ENCODE measurements at regions not wholly inside any gene's neighbourhood (a gene's known extent, or its start where the extent isn't known, plus 50 kb on each side); places are given as distances from the start of the nearest gene placed in this dataset.

DNA sequence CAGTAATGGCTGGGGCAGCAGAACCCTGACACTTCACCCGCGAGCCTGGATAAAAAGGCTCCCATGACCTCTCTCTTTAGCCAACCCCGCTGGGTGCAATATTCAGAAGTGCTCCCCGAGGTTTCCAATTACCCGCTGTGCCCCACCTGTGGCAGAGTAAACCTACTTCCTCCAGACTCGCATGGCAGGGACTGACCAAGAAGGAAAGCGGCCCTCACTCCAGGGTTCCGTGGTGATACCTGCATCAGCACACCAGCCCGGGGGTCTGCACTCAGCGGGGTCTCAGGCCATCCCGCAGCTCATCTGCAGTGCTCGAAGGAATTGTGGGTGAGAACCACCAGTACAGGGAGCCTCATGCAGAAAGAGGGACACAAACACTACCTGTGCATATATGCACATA, 136.3 kb upstream of the FMN2 start:
- Histone ChIP-seq H3K36me3 (no peaks in the 10 kb centered on the region), H3K4me3 (no peak overlapping the region), H3K27me3 (no peaks in the 10 kb centered on the region), H3K9me3 (no peaks in the 10 kb centered on the region), H3K4me1 (no peaks in the 10 kb centered on the region), H3K27ac (no peak overlapping the region)
- TF ChIP-seq POLR2AphosphoS5 (IDR thresholded peaks at IDR 0.05; ENCODE audit: insufficient read depth in 1 of 2, low read depth in 1 of 2) (no peak), POLR2A (IDR thresholded peaks at IDR 0.05) (no peak)
- no peak for DNase-seq (ENCODE audit: extremely low spot score in 2 of 2)
- intact Hi-C loops (cut with DNase I) = no loop called here

GRCh38 chr1:239956263-239956662, 135.4 kb upstream of the FMN2 start:
- intact Hi-C loops (cut with DNase I) = no loop called here
- H3K4me1 ChIP-seq = no peaks in the 10 kb centered on the region
- no peak for TF ChIP-seq POLR2A (IDR thresholded peaks at IDR 0.05)
- TF ChIP-seq, protein P1, sequence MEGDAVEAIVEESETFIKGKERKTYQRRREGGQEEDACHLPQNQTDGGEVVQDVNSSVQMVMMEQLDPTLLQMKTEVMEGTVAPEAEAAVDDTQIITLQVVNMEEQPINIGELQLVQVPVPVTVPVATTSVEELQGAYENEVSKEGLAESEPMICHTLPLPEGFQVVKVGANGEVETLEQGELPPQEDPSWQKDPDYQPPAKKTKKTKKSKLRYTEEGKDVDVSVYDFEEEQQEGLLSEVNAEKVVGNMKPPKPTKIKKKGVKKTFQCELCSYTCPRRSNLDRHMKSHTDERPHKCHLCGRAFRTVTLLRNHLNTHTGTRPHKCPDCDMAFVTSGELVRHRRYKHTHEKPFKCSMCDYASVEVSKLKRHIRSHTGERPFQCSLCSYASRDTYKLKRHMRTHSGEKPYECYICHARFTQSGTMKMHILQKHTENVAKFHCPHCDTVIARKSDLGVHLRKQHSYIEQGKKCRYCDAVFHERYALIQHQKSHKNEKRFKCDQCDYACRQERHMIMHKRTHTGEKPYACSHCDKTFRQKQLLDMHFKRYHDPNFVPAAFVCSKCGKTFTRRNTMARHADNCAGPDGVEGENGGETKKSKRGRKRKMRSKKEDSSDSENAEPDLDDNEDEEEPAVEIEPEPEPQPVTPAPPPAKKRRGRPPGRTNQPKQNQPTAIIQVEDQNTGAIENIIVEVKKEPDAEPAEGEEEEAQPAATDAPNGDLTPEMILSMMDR (IDR thresholded peaks at IDR 0.05) = no peak
- TF ChIP-seq POLR2AphosphoS5 (IDR thresholded peaks at IDR 0.05; ENCODE audit: insufficient read depth in 1 of 2, low read depth in 1 of 2) = no peak
- no peaks in the 10 kb centered on the region for H3K36me3 ChIP-seq
- H3K27me3 ChIP-seq = no peaks in the 10 kb centered on the region
- H3K9me3 ChIP-seq = no peaks in the 10 kb centered on the region
- DNase-seq (ENCODE audit: extremely low spot score in 2 of 2) = no peak
- H3K27ac ChIP-seq = no peak overlapping the region
- no peak overlapping the region for H3K4me3 ChIP-seq

- no peak overlapping the region for H3K4me3 ChIP-seq
- intact Hi-C loops (cut with DNase I) = no loop called here
- no peaks in the 10 kb centered on the region for H3K27me3 ChIP-seq
- DNase-seq (ENCODE audit: extremely low spot score in 2 of 2) = no peak
- no peaks in the 10 kb centered on the region for H3K9me3 ChIP-seq
- no peaks in the 10 kb centered on the region for H3K36me3 ChIP-seq
- TF ChIP-seq, protein P1 (IDR thresholded peaks at IDR 0.05) = no peak
- no peak for TF ChIP-seq POLR2AphosphoS5 (IDR thresholded peaks at IDR 0.05; ENCODE audit: insufficient read depth in 1 of 2, low read depth in 1 of 2)
- TF ChIP-seq POLR2A (IDR thresholded peaks at IDR 0.05) = no peak
- H3K4me1 ChIP-seq = no peaks in the 10 kb centered on the region
- no peak overlapping the region for H3K27ac ChIP-seq
These were observed 133.6 kb upstream of the FMN2 start for GRCh38 chr1:239958063-239958462.

DNA sequence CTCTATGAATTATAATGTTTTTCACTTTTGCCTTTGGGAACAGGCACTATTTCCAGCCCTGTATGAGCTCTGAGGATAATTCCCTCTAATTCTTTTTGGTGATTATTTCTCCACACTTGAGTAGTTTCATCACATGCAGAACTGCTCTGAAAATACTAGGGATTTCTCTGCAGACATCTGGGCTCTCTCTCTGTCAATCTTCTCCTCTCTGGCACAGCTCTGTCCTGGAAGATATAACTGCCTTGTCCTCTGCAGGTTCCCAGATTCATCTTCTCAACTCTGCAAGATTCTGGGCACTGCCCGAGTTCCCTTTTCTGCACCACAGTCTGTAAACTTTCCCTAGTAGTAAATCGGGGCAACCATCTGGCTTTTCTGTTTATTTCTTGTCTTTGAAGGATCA, 131.3 kb upstream of the FMN2 start:
- no peak overlapping the region for H3K4me3 ChIP-seq
- TF ChIP-seq, protein P1 (IDR thresholded peaks at IDR 0.05) = no peak
- TF ChIP-seq POLR2AphosphoS5 (IDR thresholded peaks at IDR 0.05; ENCODE audit: insufficient read depth in 1 of 2, low read depth in 1 of 2) = no peak
- no peak for TF ChIP-seq POLR2A (IDR thresholded peaks at IDR 0.05)
- H3K27me3 ChIP-seq = no peaks in the 10 kb centered on the region
- DNase-seq (ENCODE audit: extremely low spot score in 2 of 2) = no peak
- intact Hi-C loops (cut with DNase I) = no loop called here
- H3K4me1 ChIP-seq = no peaks in the 10 kb centered on the region
- H3K27ac ChIP-seq = no peak overlapping the region
- no peaks in the 10 kb centered on the region for H3K36me3 ChIP-seq
- no peaks in the 10 kb centered on the region for H3K9me3 ChIP-seq

GRCh38 chr1:239963856-239964255, 127.8 kb upstream of the FMN2 start:
- DNase-seq (ENCODE audit: extremely low spot score in 2 of 2) = no peak
- Histone ChIP-seq H3K4me1 (no peaks in the 10 kb centered on the region), H3K36me3 (no peaks in the 10 kb centered on the region), H3K9me3 (no peaks in the 10 kb centered on the region), H3K4me3 (no peak overlapping the region), H3K27ac (no peak overlapping the region), H3K27me3 (no peaks in the 10 kb centered on the region)
- TF ChIP-seq, protein P1 (IDR thresholded peaks at IDR 0.05) = no peak
- TF ChIP-seq POLR2AphosphoS5 (IDR thresholded peaks at IDR 0.05; ENCODE audit: insufficient read depth in 1 of 2, low read depth in 1 of 2) = no peak
- no peak for TF ChIP-seq POLR2A (IDR thresholded peaks at IDR 0.05)
- intact Hi-C loops (cut with DNase I) = no loop called here

All from vagina (tissue), 2 donors.